ENCODE measurements at regions not wholly inside any gene's neighbourhood (a gene's known extent, or its start where the extent isn't known, plus 50 kb on each side); places are given as distances from the start of the nearest gene placed in this dataset.

- TF ChIP-seq CTCF (IDR thresholded peaks at IDR 0.05) = no peak
- no peak for ATAC-seq (ENCODE audit: low FRiP score)
- DNase-seq (ENCODE audit: low spot score) = no peak
Observed at GRCh38 chr3:24981309-24981708, 446.8 kb upstream of the RARB start.

GRCh38 chr3:24981924-24982323, 446.1 kb upstream of the RARB start:
- DNase-seq (ENCODE audit: low spot score) = no peak
- TF ChIP-seq CTCF (IDR thresholded peaks at IDR 0.05) = no peak
- no peak for ATAC-seq (ENCODE audit: low FRiP score)

- TF ChIP-seq CTCF (IDR thresholded peaks at IDR 0.05) = no peak
- ATAC-seq (ENCODE audit: low FRiP score) = no peak
Observed at GRCh38 chr3:24985668-24986067, 442.4 kb upstream of the RARB start.

GRCh38 chr3:24986612-24987011, 441.5 kb upstream of the RARB start:
- DNase-seq (ENCODE audit: low spot score) = no peak
- no peak for TF ChIP-seq CTCF (IDR thresholded peaks at IDR 0.05)
- no peak for ATAC-seq (ENCODE audit: low FRiP score)

More at GRCh38 chr3:24985668-24986067, 442.4 kb upstream of the RARB start:
- no peak for DNase-seq (ENCODE audit: low spot score)

GRCh38 chr3:24999357-24999756, 428.7 kb upstream of the RARB start:
- ATAC-seq (ENCODE audit: low FRiP score) = no peak
- no peak for TF ChIP-seq CTCF (IDR thresholded peaks at IDR 0.05)
- no peak for DNase-seq (ENCODE audit: low spot score)

GRCh38 chr3:25000971-25001591, 427.0 kb upstream of the RARB start:
- TF ChIP-seq CTCF (IDR thresholded peaks at IDR 0.05) = no peak
- DNase-seq (ENCODE audit: low spot score) (no peak), ATAC-seq (ENCODE audit: low FRiP score) (no peak)

- TF ChIP-seq CTCF (IDR thresholded peaks at IDR 0.05) = no peak
- ATAC-seq (ENCODE audit: low FRiP score) (no peak), DNase-seq (ENCODE audit: low spot score) (no peak)
Observed at GRCh38 chr3:25002052-25002451, 426.0 kb upstream of the RARB start.

All from omental fat pad (tissue), 3 donors.